HuH-7 (cell line): ENCODE measurements at regions not wholly inside any gene's neighbourhood (a gene's known extent, or its start where the extent isn't known, plus 50 kb on each side); places are given as distances from the start of the nearest gene placed in this dataset.
"Not testable (repeated sequence)": the region's sequence is repeated elsewhere in the genome, so short reads cannot be mapped to it uniquely, and the experiment has no call there.

Source experiments
- DNase-seq: peaks from one replicate; pipeline ENCODE4 v3.0.0; 2011; ENCODE audit warnings: low spot score

GRCh38 chr3:126292318-126293070, 64.7 kb downstream of the KLF15 start:
- DNase-seq: no peak

- no peak for DNase-seq
These were observed 65.7 kb downstream of the KLF15 start for GRCh38 chr3:126291537-126291936.

DNA sequence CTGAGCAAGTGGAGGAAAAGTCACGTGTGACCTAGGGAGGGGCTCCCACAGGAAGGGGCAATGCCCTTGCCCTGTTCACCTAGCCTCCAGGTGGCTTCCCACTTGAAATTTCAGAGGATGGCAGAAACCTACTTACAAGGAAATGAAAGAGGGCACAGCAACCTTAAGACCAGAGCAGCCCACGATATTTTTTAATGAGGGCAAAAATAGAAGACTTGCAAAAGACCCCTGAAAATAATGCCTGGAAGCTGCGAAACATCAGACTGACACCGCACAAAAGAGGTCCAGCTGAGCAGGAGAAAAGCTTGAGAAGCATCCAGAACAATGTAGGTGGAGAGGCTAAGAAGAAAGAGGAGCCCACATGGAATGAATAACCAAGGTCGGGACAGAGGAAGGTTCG, 66.1 kb downstream of the KLF15 start:
- DNase-seq: no peak

DNA sequence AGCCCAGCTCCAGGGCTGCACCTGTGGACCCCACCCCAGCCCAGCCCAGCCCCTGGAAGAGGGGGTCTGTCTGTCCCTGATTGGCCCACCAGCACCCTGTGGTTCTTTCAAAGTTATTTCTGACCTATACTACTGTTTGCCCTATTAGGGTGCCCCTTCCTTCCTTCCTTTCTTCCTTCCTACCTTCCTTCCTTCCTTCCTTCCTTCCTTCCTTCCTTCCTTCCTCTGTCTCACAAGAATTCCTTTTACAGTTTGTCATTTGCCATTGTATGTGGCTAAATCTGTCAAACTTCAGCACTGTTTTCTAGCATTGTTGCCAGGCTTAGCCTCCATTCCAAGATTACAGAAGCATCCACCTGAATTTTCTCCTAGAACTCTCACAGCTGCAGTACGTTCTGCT, 66.9 kb downstream of the KLF15 start:
- DNase-seq: no peak

GRCh38 chr3:126289096-126289495, 68.1 kb downstream of the KLF15 start:
- DNase-seq: no peak

- no peak for DNase-seq
These were observed 68.9 kb downstream of the KLF15 start for GRCh38 chr3:126288314-126288713.

- no peak for DNase-seq
These were observed 69.5 kb downstream of the KLF15 start for GRCh38 chr3:126287536-126288241.

DNA sequence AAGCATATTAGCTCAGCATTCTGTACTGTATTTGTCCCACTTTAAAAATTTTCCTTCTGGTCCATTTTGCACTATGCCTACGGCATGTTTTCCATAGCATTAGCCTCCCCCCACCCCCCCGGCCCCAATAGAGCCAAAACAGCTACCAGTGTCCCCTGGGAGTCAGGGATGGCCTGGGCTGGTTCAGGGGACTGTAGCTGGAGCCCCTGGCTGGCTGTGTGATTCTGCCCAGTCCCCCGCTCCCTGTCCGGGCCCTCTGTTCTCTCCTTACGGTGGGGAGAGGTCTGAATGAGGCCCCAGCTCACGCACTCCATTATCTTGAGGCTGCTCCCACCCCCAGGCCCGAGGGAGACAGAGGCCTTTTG, 70.1 kb downstream of the KLF15 start:
- no peak for DNase-seq

- no peak for DNase-seq
These were observed 71.8 kb downstream of the KLF15 start for GRCh38 chr3:126285369-126285768.

- no peak for DNase-seq
These were observed 72.8 kb downstream of the KLF15 start for GRCh38 chr3:126284258-126284904.

DNA sequence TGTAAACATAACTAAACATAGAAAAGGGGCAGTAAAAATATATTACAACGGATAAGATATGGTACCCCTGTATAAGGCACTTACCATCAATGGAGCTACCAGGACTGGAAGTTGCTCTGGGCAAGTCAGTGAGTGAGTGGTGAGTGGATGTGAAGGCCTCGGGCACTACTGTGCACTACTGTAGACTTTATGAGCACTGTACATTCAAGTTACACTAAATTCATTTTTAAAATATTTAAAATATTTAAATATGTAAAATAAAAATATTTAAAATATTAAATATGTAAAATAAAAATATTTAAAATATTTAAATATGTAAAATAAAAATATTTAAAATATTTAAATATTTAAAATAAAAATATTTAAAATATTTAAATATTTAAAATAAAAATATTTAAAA, 73.6 kb downstream of the KLF15 start:
- DNase-seq: not testable (repeated sequence)

DNA sequence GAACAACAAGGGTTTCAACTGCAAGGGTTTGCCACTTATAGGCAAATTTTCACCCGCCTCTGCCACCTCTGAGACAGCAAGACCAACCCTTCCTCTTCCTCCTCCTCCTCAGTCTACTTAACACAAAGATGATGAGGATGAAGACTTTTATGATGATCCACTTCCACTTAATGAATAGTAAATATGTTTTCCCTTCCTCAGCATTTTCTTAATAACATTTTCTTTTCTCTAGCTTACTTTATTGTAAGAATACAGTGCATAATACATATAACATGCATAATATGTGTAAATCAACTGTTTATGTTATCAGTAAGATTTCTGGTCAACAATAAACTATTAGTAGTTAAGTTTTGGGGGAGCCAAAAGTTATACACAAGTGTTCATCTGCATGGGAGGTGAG, 77.4 kb downstream of the KLF15 start:
- DNase-seq: no peak

- DNase-seq: no peak
These were observed 79.4 kb downstream of the KLF15 start for GRCh38 chr3:126277629-126278378.

- no peak for DNase-seq
These were observed 81.6 kb downstream of the KLF15 start for GRCh38 chr3:126275620-126275904.

- peak; percentile 52 for DNase-seq
These were observed 82.2 kb downstream of the KLF15 start for GRCh38 chr3:126274735-126275619.

- DNase-seq: no peak
These were observed 86.9 kb downstream of the KLF15 start for GRCh38 chr3:126270145-126270811.

GRCh38 chr3:126269354-126269753, 87.9 kb downstream of the KLF15 start:
- no peak for DNase-seq

DNA sequence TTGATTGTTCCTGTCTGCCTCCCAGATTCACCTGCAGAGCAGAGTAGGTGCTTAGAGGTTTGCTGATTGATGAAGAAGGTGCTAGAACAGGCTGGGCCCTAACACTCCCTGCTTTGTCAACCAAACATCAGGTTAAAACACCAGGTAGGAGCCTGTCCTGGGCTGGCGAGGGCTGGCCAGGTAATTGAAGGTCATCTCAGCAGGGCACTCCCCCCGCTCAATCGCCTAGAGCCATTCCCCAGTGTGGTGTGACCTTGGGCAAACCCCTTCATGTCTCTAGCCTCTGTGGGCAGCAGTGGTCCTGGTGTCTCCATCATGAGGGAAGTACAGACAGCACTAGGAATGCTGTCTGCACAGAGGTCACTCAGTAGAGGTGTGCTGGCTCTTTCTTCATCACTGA, 88.3 kb downstream of the KLF15 start:
- no peak for DNase-seq

DNA sequence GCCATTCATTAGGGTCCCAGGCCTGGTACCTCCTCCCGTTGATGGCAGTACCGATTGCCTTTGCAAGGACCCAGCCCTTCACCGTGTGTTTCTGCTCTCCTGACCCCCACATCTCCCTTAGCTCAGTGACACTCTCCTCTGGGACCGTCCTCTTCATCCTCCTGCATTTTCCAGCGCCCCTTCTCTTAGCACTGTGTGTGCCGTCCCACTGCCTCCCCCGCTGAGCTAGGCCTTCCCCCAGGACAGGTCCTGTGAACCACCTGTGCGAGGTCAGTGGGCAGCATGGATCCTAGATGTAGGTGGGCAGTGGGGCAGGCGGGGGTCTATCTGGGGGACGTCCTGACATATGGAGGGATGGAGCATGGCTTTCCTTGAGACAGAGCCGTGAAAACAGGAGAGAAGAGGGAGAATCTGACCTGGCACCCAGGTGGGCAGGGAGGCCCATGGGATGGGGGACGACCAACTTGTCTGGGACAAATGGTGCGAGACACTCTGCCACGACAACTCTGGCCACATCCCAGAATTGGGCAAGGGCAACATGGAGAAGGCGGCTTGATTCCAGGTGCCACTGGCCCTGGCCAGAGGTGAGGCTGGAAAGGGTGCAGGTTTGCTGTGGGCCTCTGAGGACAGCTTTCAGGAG, 87.7 kb upstream of the ALDH1L1 start:
- DNase-seq: no peak

GRCh38 chr3:126267169-126267975, 87.0 kb upstream of the ALDH1L1 start:
- peak; percentile 74 for DNase-seq
